ENCODE measurements at regions not wholly inside any gene's neighbourhood (a gene's known extent, or its start where the extent isn't known, plus 50 kb on each side); places are given as distances from the start of the nearest gene placed in this dataset.
"Not testable (repeated sequence)": the region's sequence is repeated elsewhere in the genome, so short reads cannot be mapped to it uniquely, and the experiment has no call there.

DNA sequence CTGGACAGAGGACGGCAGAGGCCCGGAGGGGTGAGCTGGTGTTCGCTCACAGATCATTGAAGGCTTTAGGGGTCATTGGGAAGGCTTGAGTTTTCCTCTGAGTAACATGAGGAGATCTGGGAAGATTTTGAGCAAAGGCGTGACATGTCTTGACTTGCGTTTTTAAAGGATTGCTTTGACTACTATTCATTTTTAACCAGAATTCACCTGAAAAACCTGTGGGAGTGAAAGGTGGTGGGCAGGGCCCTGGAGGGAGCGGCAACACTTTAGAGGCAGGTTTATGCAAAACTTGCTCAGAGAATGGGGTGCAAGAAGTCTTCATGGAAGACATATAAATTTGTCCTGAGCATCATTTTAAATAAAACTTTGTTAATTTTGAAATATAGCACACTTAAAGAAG lies 72.2 kb upstream of the EEF1E1 start:
- FAIRE-seq, result no peak

DNA sequence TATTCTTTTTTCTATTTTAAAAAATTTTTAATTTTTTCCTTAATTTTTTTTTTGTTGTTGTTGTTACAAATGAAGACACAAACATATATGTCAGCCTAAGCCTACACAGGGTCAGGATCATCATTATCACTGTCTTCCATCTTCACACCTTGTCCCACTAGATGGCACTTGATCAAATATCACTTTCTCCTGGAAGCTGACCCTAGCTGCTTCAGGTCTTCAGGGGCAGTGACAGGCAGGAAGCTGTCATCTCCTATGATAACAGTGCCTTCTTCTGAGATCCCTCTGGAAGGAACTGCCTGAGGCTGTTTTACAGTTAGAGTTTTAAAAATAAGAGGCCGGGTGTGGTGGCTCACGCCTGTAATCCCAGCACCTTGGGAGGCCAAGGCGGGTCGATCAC lies 70.2 kb upstream of the EEF1E1 start:
- no peak for FAIRE-seq

DNA sequence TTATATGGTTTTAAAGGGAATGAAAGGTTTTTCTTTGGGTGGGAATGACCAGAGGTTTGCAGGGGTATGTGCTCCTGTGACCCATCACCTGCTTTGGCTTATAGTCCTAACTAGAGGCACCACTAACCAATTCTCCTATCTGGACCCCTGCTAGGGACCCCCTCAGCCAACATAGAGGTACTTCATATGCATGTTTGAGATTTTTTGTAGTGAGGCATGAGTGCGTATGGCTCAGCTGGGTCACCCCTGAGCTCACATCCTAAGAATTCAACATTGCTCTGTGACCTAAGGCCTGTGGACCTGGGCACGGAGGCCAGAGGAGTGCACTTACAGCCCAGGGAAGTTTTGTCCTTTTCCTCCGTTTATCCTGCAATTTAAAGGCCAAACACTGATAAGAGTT lies 68.4 kb upstream of the EEF1E1 start:
- no peak for FAIRE-seq

DNA sequence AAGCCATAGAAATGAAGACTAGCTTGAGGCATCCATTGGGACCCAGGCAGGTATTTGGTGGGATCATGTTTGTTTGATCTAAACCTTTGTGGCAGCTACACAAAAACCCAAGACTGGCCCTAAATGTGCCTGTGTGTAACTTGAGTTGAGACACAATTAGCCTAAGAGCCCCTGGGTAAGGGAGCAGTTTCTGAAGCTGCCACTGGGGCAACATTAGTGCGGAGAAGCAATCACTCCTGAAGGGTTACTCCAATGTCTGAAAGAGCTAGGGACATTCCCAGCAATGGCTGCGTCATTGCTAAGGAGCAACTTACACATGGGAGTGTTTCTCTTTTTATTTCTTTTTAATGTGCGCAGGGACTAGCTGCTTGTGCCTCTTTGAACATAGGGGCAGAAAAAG lies 67.9 kb upstream of the EEF1E1 start:
- FAIRE-seq, result no peak

DNA sequence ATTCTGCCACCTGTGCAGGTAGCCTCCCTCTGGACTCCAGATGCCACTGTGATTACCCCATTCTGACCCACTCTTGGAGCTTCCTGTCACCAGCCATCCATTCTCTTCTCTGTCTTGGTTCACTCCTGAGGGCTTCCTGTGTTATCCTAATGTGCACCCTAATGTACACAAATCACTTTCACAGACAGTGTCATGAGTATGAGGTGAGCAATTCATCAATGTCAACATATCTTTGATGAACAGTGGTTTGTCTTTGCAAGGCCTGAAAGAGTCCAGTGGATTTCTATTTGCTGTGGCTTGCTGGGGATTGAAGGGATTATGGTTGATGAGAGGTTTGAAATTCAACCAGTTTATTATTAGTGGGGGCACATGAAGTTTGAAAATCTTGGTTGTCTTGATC lies 63.8 kb upstream of the EEF1E1 start:
- no peak for FAIRE-seq

DNA sequence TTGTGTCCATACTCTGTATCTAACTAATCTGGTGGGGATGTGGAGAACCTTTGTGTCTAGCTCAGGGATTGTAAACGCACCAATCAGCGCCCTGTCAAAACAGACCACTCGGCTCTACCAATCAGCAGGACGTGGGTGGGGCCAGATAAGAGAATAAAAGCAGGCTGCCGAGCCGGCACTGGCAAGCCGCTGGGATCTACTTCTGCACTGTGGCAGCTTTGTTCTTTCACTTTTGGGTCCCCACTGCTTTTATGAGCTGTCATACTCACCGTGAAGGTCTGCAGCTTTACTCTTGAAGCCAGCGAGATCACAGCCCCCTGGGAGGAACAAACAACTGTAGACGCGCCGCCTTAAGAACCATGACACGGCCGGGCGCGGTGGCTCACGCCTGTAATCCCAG lies 62.7 kb upstream of the EEF1E1 start:
- not testable (repeated sequence) for FAIRE-seq

DNA sequence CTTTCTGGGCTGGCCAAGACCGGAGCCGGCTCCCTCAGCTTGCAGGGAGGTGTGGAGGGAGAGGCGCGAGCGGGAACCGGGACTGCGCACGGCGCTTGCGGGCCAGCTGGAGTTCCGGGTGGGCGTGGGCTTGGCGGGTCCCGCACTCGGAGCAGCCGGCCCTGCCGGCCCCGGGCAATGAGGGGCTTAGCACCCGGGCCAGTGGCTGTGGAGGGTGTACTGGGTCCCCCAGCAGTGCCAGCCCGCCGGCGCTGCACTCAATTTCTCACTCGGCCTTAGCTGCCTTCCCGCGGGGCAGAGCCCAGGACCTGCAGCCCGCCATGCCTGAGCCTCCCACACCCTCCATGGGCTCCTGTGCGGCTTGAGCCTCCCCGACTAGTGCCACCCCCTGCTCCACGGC lies 61.9 kb upstream of the EEF1E1 start:
- not testable (repeated sequence) for FAIRE-seq

DNA sequence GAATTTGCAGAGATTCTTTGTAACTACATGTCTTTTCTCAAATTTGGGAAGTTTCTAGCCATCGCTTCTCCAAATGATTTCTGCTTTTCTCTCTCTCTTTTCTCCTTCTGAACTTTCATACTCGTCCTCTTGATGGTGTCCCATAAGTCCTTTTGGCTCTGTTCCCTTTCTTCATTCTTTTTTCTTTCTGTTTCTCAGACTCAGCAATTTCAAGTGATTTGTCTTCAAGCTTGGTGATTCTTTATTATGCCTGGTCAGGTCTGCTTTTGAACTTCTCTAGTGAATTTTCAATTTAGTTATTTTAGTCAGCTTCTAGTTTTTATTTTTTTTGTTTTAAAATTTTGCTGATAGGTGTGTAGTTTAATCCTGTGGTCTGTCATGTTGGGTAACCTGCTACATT lies 57.6 kb upstream of the EEF1E1 start:
- FAIRE-seq, result no peak

DNA sequence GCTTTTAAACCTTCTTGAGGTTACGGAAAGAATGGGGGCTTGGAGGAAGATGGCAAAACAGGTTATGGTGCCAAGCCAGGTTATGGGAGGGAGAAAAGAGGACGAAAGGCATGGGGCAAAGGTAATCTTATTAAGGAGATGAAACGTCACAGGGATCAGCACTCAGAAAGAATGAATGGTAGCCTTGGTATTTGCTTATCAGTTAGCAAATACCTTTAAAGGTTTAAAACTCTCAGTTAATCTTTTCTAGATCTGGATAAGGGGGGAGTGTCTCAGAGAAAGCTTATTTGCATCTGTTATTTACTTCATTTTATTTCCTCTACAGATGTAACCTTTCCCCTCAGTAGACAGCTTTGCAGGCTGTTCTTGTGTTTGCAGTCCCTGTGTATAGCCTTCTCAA lies 55.5 kb upstream of the EEF1E1 start:
- no peak for FAIRE-seq

DNA sequence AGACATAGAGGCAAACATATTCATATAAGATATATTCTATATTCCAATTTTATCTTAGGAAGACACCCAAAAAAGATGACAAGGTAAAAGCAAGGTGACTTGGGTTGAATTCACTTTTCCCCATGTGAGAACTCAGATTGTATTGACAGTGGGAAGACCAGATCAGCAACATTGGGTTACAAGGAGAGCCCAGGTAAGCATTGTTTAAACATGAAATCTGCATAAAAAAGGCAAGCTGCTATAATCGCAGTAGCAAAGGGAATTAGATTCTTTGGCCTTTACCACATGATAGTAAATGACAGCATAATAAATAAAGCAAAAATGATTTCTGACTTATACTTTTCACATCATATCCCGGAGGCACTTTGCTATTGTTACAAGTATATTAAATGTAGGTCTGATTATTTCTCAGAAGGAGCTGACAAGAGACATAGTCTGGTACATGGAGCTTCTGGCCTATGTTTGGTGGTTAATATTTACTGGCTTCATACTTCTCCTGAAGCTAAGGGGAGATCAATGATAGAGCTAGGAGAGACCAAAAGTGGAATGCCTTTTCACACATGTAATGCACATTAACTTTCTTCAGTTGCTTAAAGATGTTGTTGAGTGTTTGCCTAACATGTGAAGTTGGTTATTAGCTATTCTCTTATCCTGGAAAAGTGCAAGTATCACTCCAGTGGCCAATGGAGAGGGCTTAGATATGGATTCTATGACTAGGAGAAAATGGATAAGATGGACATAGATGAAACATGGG lies 53.1 kb upstream of the EEF1E1 start:
- no peak for FAIRE-seq

Data from TTC549 (cell line).